ENCODE measurements at regions not wholly inside any gene's neighbourhood (a gene's known extent, or its start where the extent isn't known, plus 50 kb on each side); places are given as distances from the start of the nearest gene placed in this dataset.
A peak's percentile ranks its signal among the peaks of the same experiment; 100 is the strongest.

- Histone ChIP-seq H3K4me3 (ENCODE audit: low read length) (no peak overlapping the region), H3K36me3 (ENCODE audit: control insufficient read depth, insufficient read depth, low read length, severe bottlenecking) (no peaks in the 10 kb centered on the region), H3K27me3 (replicated peaks; ENCODE audit: control insufficient read depth, insufficient read depth, low read length) (peaks cover 5% of the 10 kb centered on the region), H3K4me1 (ENCODE audit: control insufficient read depth, insufficient read depth, low read length) (no peaks in the 10 kb centered on the region), H3K9me3 (ENCODE audit: control insufficient read depth, low read length) (peaks cover 7% of the 10 kb centered on the region), H3K9ac (ENCODE audit: low read length) (no peak overlapping the region)
- DNase-seq (ENCODE audit: low read depth) = no peak
Observed at GRCh38 chrX:131955099-131955777, 67.9 kb upstream of the STK26 start.

GRCh38 chrX:131958724-131959123 lies 64.4 kb upstream of the STK26 start:
- H3K9ac ChIP-seq (ENCODE audit: low read length) = no peak overlapping the region
- peaks cover 5% of the 10 kb centered on the region for H3K27me3 ChIP-seq (replicated peaks; ENCODE audit: control insufficient read depth, insufficient read depth, low read length)
- no peak overlapping the region for H3K4me3 ChIP-seq (ENCODE audit: low read length)
- H3K4me1 ChIP-seq (ENCODE audit: control insufficient read depth, insufficient read depth, low read length) = no peaks in the 10 kb centered on the region
- no peaks in the 10 kb centered on the region for H3K36me3 ChIP-seq (ENCODE audit: control insufficient read depth, insufficient read depth, low read length, severe bottlenecking)
- no peak for DNase-seq (ENCODE audit: low read depth)
- H3K9me3 ChIP-seq (ENCODE audit: control insufficient read depth, low read length) = peaks cover 7% of the 10 kb centered on the region

- no peak overlapping the region for H3K9ac ChIP-seq (ENCODE audit: low read length)
- peaks cover 12% of the 10 kb centered on the region for H3K27me3 ChIP-seq (replicated peaks; ENCODE audit: control insufficient read depth, insufficient read depth, low read length)
- no peak overlapping the region for H3K4me3 ChIP-seq (ENCODE audit: low read length)
- no peaks in the 10 kb centered on the region for H3K36me3 ChIP-seq (ENCODE audit: control insufficient read depth, insufficient read depth, low read length, severe bottlenecking)
- peaks cover 13% of the 10 kb centered on the region for H3K9me3 ChIP-seq (ENCODE audit: control insufficient read depth, low read length)
- no peaks in the 10 kb centered on the region for H3K4me1 ChIP-seq (ENCODE audit: control insufficient read depth, insufficient read depth, low read length)
- DNase-seq (ENCODE audit: low read depth) = peak; percentile 30
Observed at GRCh38 chrX:131970347-131970746, 52.8 kb upstream of the STK26 start.

All from adipocyte (in vitro differentiated cells).